AG09319 (cell line): ENCODE measurements at regions not wholly inside any gene's neighbourhood (a gene's known extent, or its start where the extent isn't known, plus 50 kb on each side); places are given as distances from the start of the nearest gene placed in this dataset.

Experiments
- DNase-seq: peaks from one replicate; pipeline ENCODE4 v3.0.0-alpha.2; 2010; ENCODE audit warnings: low read depth; ENCODE audit errors: extremely low read depth
- CTCF ChIP-seq: IDR thresholded peaks from 2 replicates; pipeline ENCODE4 v1.5.1; 2011; ENCODE audit warnings: low read depth, mild to moderate bottlenecking, inconsistent platforms, low read length, moderate library complexity

- DNase-seq: no peak
- no peak for TF ChIP-seq CTCF
Measured at GRCh38 chr18:61031626-61032025, 301.6 kb upstream of the CDH20 start.

GRCh38 chr18:61034580-61034979, 298.6 kb upstream of the CDH20 start:
- DNase-seq: no peak

GRCh38 chr18:61039251-61039650, 294.0 kb upstream of the CDH20 start:
- TF ChIP-seq CTCF: no peak
- DNase-seq: no peak

More at GRCh38 chr18:61034580-61034979, 298.6 kb upstream of the CDH20 start:
- no peak for TF ChIP-seq CTCF

GRCh38 chr18:61047794-61048193, 285.4 kb upstream of the CDH20 start:
- no peak for TF ChIP-seq CTCF
- no peak for DNase-seq

GRCh38 chr18:61057443-61057842, 275.8 kb upstream of the CDH20 start:
- no peak for DNase-seq
- TF ChIP-seq CTCF: no peak

- no peak for TF ChIP-seq CTCF
- no peak for DNase-seq
Measured at GRCh38 chr18:61062258-61062657, 271.0 kb upstream of the CDH20 start.

GRCh38 chr18:61064911-61065310, 268.3 kb upstream of the CDH20 start:
- TF ChIP-seq CTCF: no peak
- no peak for DNase-seq

GRCh38 chr18:61076986-61077385, 256.2 kb upstream of the CDH20 start:
- DNase-seq: no peak
- no peak for TF ChIP-seq CTCF
